BJ (cell line): ENCODE measurements at regions not wholly inside any gene's neighbourhood (a gene's known extent, or its start where the extent isn't known, plus 50 kb on each side); places are given as distances from the start of the nearest gene placed in this dataset.

Source experiments
- CTCF ChIA-PET: fragments of 350-600 bp; formaldehyde crosslinking; extraction: SDS; loops from one replicate; lab custom pipeline; 2021; ENCODE audit warnings: antibody characterized with exemption, inconsistent platforms; lab: Yijun Ruan, JAX
- POLR2A ChIA-PET: fragments of 300-600 bp; sonication (Branson Sonifier 250); formaldehyde crosslinking; extraction: SDS; loops from one replicate; lab custom pipeline; 2021; ENCODE audit warnings: antibody characterized with exemption; lab: Charles Lee
- DNase-seq: peaks from one replicate; pipeline ENCODE4 v3.0.0-alpha.2; 2011; ENCODE audit warnings: low read depth
- H3K27me3 ChIP-seq: 2 replicates; pipeline ENCODE4 v1.6.0; 2011; ENCODE audit warnings: low read length; ENCODE audit not compliant: control insufficient read depth, insufficient read depth
- H3K36me3 ChIP-seq: 2 replicates; pipeline ENCODE4 v1.5.1; 2011; ENCODE audit warnings: low read length; ENCODE audit not compliant: control insufficient read depth, insufficient read depth
- H3K4me3 ChIP-seq: 2 replicates; pipeline ENCODE4 v1.5.1; 2011; ENCODE audit warnings: low read depth, mild to moderate bottlenecking, control low read depth, low read length
- TF ChIP-seq, protein P1 (sequence below): IDR thresholded peaks from 2 replicates; pipeline ENCODE4 v1.5.1; 2011; ENCODE audit warnings: low read depth, mild to moderate bottlenecking, control low read depth, inconsistent platforms, low read length, moderate library complexity; ENCODE audit not compliant: insufficient read depth

DNA sequence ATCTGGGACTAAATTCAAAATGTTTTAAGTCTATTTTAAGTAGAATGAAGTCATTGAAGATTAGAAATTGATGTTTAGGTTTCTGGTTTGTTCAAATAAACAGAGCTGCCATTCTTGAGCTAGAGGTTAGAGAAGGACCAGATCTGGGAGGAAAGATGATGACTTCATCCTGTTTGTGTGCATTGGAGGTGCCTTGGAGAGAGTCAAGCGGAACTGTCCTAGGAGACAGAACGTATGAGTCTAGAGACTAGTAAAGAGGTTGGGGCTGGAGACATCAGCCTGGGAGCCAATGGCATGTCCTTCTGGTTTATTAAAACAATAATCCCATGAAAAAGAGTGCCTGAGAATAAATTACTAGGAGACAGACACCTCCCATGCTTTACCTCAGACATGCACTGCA is 303.4 kb downstream of the KBTBD8 start:
- no peak for DNase-seq
- H3K27me3 ChIP-seq, result no peaks in the 10 kb centered on the region
- ChIA-PET POLR2A (no interaction called here), CTCF (no interaction called here)
- TF ChIP-seq, protein P1, sequence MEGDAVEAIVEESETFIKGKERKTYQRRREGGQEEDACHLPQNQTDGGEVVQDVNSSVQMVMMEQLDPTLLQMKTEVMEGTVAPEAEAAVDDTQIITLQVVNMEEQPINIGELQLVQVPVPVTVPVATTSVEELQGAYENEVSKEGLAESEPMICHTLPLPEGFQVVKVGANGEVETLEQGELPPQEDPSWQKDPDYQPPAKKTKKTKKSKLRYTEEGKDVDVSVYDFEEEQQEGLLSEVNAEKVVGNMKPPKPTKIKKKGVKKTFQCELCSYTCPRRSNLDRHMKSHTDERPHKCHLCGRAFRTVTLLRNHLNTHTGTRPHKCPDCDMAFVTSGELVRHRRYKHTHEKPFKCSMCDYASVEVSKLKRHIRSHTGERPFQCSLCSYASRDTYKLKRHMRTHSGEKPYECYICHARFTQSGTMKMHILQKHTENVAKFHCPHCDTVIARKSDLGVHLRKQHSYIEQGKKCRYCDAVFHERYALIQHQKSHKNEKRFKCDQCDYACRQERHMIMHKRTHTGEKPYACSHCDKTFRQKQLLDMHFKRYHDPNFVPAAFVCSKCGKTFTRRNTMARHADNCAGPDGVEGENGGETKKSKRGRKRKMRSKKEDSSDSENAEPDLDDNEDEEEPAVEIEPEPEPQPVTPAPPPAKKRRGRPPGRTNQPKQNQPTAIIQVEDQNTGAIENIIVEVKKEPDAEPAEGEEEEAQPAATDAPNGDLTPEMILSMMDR, result no peak
- H3K4me3 ChIP-seq, result no peak overlapping the region
- no peaks in the 10 kb centered on the region for H3K36me3 ChIP-seq

DNA sequence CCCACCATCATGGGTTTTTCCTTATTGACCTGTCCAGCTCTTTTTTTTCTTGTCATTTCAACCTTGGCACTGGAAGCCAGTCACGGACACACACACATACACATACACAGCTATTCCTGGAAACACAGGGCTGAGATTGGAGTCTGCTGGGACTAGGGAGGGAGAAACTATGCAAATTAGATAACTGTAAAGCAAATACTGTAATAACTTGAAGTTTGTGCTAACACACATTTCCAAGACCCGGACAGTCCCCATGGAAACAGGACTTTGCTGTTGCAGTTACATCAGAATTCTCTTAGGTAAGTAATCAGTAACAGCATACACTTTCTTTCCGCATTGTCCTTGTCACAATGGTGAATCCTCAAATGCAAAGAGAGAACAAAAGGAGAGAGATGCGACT is 304.4 kb downstream of the KBTBD8 start:
- POLR2A ChIA-PET, result no interaction called here
- DNase-seq, result no peak
- CTCF ChIA-PET, result no interaction called here
- H3K27me3 ChIP-seq, result no peaks in the 10 kb centered on the region
- no peaks in the 10 kb centered on the region for H3K36me3 ChIP-seq
- TF ChIP-seq, protein P1, result no peak
- H3K4me3 ChIP-seq, result no peak overlapping the region

DNA sequence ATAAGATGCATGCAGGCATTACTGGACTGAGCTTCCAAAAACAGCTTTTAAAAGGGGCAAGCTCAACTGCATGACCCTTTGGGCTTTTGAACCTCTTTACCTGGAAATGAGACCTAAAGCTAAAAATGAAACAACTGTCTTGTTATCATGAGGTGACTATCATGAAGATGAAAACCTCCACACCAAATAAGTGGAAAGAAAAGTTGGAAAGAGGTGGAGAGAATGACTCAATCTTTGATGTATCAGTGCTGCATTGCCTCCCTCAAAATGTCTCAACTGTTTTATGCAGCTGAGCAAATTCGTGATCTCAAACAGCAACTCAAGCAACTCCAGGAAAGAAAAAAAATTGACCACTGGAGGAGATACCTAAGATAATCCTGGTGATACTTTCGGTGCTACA is 307.1 kb downstream of the KBTBD8 start:
- ChIA-PET POLR2A (no interaction called here), CTCF (no interaction called here)
- Histone ChIP-seq H3K36me3 (no peaks in the 10 kb centered on the region), H3K4me3 (no peak overlapping the region), H3K27me3 (no peaks in the 10 kb centered on the region)
- TF ChIP-seq, protein P1, result no peak
- DNase-seq, result no peak

DNA sequence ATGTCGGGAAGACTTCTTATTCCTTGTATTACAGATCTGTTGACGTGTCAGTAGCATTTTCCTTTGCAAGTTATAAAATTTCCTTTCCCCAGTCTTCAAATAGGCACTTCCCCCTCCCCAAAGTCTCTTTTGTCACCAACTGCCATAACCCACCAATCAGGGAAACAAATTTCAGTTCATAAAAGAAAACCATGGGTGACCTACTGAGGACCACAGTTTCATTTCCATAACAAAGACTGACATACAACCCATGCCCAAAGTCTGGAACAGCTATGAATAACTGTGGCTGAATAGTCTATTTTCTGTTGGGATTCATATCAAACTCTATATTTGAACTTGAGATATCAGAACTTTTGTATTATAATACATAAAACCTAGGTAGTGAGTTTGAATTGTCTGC is 307.8 kb downstream of the KBTBD8 start:
- ChIA-PET CTCF (no interaction called here), POLR2A (no interaction called here)
- no peak overlapping the region for H3K4me3 ChIP-seq
- no peaks in the 10 kb centered on the region for H3K27me3 ChIP-seq
- DNase-seq, result no peak
- H3K36me3 ChIP-seq, result no peaks in the 10 kb centered on the region
- TF ChIP-seq, protein P1, result no peak

DNA sequence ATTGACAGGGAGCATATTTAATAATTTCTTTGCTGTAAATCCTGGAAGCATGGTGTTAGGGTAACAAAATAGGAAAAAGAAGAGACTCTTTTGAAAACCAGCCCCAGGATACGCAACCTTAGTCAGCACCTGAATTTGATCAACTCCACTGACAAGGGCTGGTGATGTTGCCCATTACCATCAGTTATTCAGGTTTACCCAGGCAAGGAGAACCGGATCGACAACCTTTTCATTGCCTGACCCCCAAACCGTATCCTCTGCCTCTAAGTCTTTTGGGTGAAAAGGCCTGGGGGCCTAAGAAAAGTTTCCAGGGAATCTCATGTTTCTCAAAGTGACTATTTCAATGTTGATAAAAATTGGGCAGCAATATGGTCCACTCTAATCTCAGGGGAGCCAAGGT is 313.3 kb downstream of the KBTBD8 start:
- ChIA-PET CTCF (no interaction called here), POLR2A (no interaction called here)
- no peaks in the 10 kb centered on the region for H3K36me3 ChIP-seq
- no peak overlapping the region for H3K4me3 ChIP-seq
- TF ChIP-seq, protein P1, result no peak
- no peaks in the 10 kb centered on the region for H3K27me3 ChIP-seq
- DNase-seq, result no peak
